VCaP (cell line): ENCODE measurements at regions not wholly inside any gene's neighbourhood (a gene's known extent, or its start where the extent isn't known, plus 50 kb on each side); places are given as distances from the start of the nearest gene placed in this dataset.
A peak's percentile ranks its signal among the peaks of the same experiment; 100 is the strongest.

Experiments used
- H3K27ac ChIP-seq: fragments of 450-650 bp; 2 replicates; pipeline ENCODE4 v1.5.1; 2017
- CTCF ChIP-seq: fragments of 450-650 bp; conservative IDR thresholded peaks from 2 replicates; pipeline ENCODE4 v1.5.1; 2017; ENCODE audit warnings: mild to moderate bottlenecking, moderate library complexity

- no peak overlapping the region for H3K27ac ChIP-seq
- no peak for TF ChIP-seq CTCF
Observed at GRCh38 chr20:12023194-12023795, 105.6 kb downstream of the BTBD3 start.

DNA sequence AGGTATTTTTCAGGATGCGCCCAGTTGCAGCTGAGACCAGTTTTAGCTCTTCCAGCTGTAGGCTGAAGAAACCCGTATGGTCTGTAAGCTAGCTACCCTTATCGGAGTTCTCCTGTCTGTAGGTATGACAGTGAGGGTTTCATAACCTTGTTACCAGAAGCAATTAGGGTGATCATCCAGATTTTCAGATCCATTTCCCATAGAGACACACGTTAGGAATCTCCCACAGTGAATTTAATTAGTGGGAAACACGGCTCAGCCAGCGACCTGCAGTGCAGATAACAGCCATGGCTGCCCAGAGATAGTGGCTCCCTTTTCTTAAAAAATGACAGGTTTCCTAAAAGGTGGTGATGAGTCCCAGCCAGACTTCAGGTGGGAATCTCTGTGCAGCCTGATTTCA lies 111.1 kb downstream of the BTBD3 start:
- TF ChIP-seq CTCF = no peak

DNA sequence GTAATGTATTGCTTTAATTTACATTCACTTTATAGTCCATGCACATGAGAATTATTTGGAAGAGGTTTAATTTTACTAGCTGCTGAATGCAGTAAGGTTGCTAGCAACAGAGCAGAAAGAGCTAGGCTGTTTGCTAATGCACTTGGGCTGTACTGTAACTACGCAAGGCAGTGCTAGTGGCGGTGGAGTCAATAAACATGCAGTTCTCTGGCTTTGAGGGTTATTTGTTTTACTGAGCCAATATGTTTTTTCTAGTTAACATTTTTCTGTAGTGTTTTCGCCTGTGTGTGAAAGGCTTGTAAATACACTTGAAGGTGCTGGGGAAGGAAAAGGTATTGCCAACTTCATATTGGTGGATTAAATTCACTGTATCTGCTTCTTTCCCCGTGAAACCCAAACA lies 112.8 kb downstream of the BTBD3 start:
- no peak for TF ChIP-seq CTCF
- H3K27ac ChIP-seq = peak overlapping the region; percentile 35

More for the DNA sequence above, 111.1 kb downstream of the BTBD3 start:
- H3K27ac ChIP-seq = no peak overlapping the region

- no peak for TF ChIP-seq CTCF
- H3K27ac ChIP-seq = no peak overlapping the region
Observed at GRCh38 chr20:12036142-12036541, 118.4 kb downstream of the BTBD3 start.

DNA sequence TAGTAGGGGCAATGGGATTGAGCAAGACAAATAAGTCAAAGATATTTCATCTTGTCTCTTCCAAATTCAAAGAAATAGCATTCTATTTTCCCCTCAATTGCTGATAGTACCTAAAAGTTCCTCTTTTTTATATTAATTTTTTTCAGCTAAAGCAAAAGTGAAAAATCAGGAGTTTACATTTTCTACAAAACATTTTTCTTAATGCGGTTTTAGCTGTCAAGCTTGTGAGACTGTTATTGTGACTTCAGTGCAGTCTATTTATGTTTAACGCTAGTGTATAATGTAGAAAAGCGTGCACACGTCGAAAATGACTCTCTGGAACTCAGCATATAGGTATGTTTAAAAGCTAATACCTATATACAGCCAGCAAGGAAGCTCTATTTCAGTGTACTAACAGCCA lies 119.8 kb downstream of the BTBD3 start:
- no peak overlapping the region for H3K27ac ChIP-seq
- no peak for TF ChIP-seq CTCF

DNA sequence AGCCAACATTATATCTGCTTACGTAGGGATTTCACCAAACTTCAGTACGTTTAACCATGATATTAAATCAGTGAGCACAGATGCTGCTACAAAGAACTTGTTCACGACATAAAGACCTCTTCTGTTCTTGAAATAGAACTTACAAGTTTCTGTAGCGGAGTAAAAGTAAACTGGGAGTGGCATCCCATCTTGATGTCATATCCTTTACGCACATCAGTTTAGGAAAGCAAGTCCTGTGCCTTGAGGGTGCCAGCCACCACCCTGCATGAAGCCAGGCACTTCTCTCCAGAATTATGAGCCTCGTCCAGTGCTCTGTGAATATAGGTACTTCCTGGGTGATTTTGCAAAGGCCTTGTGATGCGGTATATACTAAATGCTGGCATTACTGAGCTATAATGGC lies 122.6 kb downstream of the BTBD3 start:
- no peak for TF ChIP-seq CTCF
- peak overlapping the region; percentile 58 for H3K27ac ChIP-seq

GRCh38 chr20:12044969-12045368 lies 127.3 kb downstream of the BTBD3 start:
- H3K27ac ChIP-seq = no peak overlapping the region
- no peak for TF ChIP-seq CTCF
